A549 (cell line): ENCODE measurements at regions not wholly inside any gene's neighbourhood (a gene's known extent, or its start where the extent isn't known, plus 50 kb on each side); places are given as distances from the start of the nearest gene placed in this dataset.
"Not testable (repeated sequence)": the region's sequence is repeated elsewhere in the genome, so short reads cannot be mapped to it uniquely, and the experiment has no call there.

Source experiments
- EP300 ChIP-seq, 2 experiments: fragments of >200 bp; sonication (Bioruptor Twin); formaldehyde crosslinking; IDR thresholded peaks; 2 replicates in 1 of 2; 3 replicates in 1 of 2; pipeline ENCODE4 v1.6.1; 2016 to 2017
- JUNB ChIP-seq: fragments of >200 bp; sonication (Bioruptor Twin); formaldehyde crosslinking; IDR thresholded peaks from 2 replicates; pipeline ENCODE4 v1.6.1; 2016
- POLR2A ChIP-seq: IDR thresholded peaks from 2 replicates; pipeline ENCODE4 v1.6.1; 2012; ENCODE audit warnings: mild to moderate bottlenecking, low read length
- TF ChIP-seq, protein P1 (sequence below): IDR thresholded peaks from 2 replicates; pipeline ENCODE4 v1.6.1; 2012
- TF ChIP-seq, protein P2 (sequence below): fragments of 200-600 bp; sonication (generic); IDR thresholded peaks from 2 replicates; pipeline ENCODE4 v1.6.1; 2016; ENCODE audit warnings: antibody characterized with exemption, mild to moderate bottlenecking, moderate library complexity

DNA sequence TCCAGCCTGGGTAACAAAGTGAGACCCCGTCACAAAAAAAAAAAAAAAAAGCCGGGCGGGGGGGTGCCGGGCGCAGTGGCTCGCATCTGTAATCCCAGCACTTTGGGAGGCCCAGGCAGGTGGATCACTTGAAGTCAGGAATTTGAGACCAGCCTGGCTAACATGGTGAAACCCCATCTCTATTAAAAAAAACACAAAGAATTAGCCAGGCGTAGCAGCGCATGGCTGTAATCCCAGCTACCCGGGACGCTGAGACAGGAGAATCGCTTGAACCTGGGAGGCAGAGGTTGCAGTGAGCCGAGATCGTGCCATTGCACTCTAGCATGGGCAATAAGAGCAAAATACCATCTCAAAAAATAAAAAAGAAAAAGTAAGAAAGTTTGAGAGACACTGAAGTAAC lies 81.9 kb downstream of the CCDC71L start:
- TF ChIP-seq, protein P1, sequence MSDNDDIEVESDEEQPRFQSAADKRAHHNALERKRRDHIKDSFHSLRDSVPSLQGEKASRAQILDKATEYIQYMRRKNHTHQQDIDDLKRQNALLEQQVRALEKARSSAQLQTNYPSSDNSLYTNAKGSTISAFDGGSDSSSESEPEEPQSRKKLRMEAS = not testable (repeated sequence)
- TF ChIP-seq, protein P2, sequence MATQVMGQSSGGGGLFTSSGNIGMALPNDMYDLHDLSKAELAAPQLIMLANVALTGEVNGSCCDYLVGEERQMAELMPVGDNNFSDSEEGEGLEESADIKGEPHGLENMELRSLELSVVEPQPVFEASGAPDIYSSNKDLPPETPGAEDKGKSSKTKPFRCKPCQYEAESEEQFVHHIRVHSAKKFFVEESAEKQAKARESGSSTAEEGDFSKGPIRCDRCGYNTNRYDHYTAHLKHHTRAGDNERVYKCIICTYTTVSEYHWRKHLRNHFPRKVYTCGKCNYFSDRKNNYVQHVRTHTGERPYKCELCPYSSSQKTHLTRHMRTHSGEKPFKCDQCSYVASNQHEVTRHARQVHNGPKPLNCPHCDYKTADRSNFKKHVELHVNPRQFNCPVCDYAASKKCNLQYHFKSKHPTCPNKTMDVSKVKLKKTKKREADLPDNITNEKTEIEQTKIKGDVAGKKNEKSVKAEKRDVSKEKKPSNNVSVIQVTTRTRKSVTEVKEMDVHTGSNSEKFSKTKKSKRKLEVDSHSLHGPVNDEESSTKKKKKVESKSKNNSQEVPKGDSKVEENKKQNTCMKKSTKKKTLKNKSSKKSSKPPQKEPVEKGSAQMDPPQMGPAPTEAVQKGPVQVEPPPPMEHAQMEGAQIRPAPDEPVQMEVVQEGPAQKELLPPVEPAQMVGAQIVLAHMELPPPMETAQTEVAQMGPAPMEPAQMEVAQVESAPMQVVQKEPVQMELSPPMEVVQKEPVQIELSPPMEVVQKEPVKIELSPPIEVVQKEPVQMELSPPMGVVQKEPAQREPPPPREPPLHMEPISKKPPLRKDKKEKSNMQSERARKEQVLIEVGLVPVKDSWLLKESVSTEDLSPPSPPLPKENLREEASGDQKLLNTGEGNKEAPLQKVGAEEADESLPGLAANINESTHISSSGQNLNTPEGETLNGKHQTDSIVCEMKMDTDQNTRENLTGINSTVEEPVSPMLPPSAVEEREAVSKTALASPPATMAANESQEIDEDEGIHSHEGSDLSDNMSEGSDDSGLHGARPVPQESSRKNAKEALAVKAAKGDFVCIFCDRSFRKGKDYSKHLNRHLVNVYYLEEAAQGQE = not testable (repeated sequence)
- not testable (repeated sequence) for TF ChIP-seq POLR2A; EP300 (IDR thresholded peaks at IDR 0.05); JUNB
